ENCODE measurements at regions not wholly inside any gene's neighbourhood (a gene's known extent, or its start where the extent isn't known, plus 50 kb on each side); places are given as distances from the start of the nearest gene placed in this dataset.
A peak's percentile ranks its signal among the peaks of the same experiment; 100 is the strongest.

- no peaks in the 10 kb centered on the region for H3K36me3 ChIP-seq (replicated peaks)
- H3K27me3 ChIP-seq (replicated peaks): no peaks in the 10 kb centered on the region
- TF ChIP-seq CTCF (IDR thresholded peaks at IDR 0.05; ENCODE audit: low read depth, low read length, missing control alignments): no peak
- H3K4me3 ChIP-seq (ENCODE audit: low read depth, low read length): no peak overlapping the region
- in situ Hi-C loops (cut with HindIII; ENCODE audit: low pct_ligation_motif_present, low sequenced_read_pairs): loop anchor here (25.0 kb wide), 1 partner anchor 421 kb away; no protein-coding TSS in a partner anchor
- DNase-seq: no peak
- no peak overlapping the region for H3K27ac ChIP-seq
These were observed 80.3 kb downstream of the NXPE2 start for GRCh38 chr11:114758627-114759026.

GRCh38 chr11:114762408-114762807 lies 84.1 kb downstream of the NXPE2 start:
- in situ Hi-C loops (cut with HindIII; ENCODE audit: low pct_ligation_motif_present, low sequenced_read_pairs): loop anchor here (25.0 kb wide), 1 partner anchor 425 kb away; no protein-coding TSS in a partner anchor
- Histone ChIP-seq H3K36me3 (replicated peaks) (no peaks in the 10 kb centered on the region), H3K27me3 (replicated peaks) (no peaks in the 10 kb centered on the region), H3K4me3 (ENCODE audit: low read depth, low read length) (no peak overlapping the region), H3K27ac (no peak overlapping the region)
- DNase-seq: peak; percentile 47
- TF ChIP-seq CTCF (IDR thresholded peaks at IDR 0.05; ENCODE audit: low read depth, low read length, missing control alignments): peak; percentile 79

- Histone ChIP-seq H3K36me3 (replicated peaks) (no peaks in the 10 kb centered on the region), H3K4me3 (ENCODE audit: low read depth, low read length) (no peak overlapping the region), H3K27me3 (replicated peaks) (no peaks in the 10 kb centered on the region), H3K27ac (no peak overlapping the region)
- TF ChIP-seq CTCF (IDR thresholded peaks at IDR 0.05; ENCODE audit: low read depth, low read length, missing control alignments): no peak
- in situ Hi-C loops (cut with HindIII; ENCODE audit: low pct_ligation_motif_present, low sequenced_read_pairs): loop anchor here (25.0 kb wide), 1 partner anchor 427 kb away; no protein-coding TSS in a partner anchor
- no peak for DNase-seq
These were observed 86.2 kb downstream of the NXPE2 start for GRCh38 chr11:114764563-114764962.

GRCh38 chr11:114771172-114771571 lies 92.8 kb downstream of the NXPE2 start:
- no peak for DNase-seq
- no peak for TF ChIP-seq CTCF (IDR thresholded peaks at IDR 0.05; ENCODE audit: low read depth, low read length, missing control alignments)
- no peaks in the 10 kb centered on the region for H3K27me3 ChIP-seq (replicated peaks)
- in situ Hi-C loops (cut with HindIII; ENCODE audit: low pct_ligation_motif_present, low sequenced_read_pairs): loop anchor here (25.0 kb wide), 1 partner anchor 434 kb away; no protein-coding TSS in a partner anchor
- no peaks in the 10 kb centered on the region for H3K36me3 ChIP-seq (replicated peaks)
- H3K4me3 ChIP-seq (ENCODE audit: low read depth, low read length): no peak overlapping the region
- no peak overlapping the region for H3K27ac ChIP-seq

GRCh38 chr11:114773541-114774338 lies 95.4 kb downstream of the NXPE2 start:
- Histone ChIP-seq H3K4me3 (ENCODE audit: low read depth, low read length) (no peak overlapping the region), H3K27me3 (replicated peaks) (no peaks in the 10 kb centered on the region), H3K27ac (no peak overlapping the region), H3K36me3 (replicated peaks) (no peaks in the 10 kb centered on the region)
- no peak for TF ChIP-seq CTCF (IDR thresholded peaks at IDR 0.05; ENCODE audit: low read depth, low read length, missing control alignments)
- no peak for DNase-seq
- in situ Hi-C loops (cut with HindIII; ENCODE audit: low pct_ligation_motif_present, low sequenced_read_pairs): loop anchor here (25.0 kb wide), 1 partner anchor 436 kb away; no protein-coding TSS in a partner anchor

Measured in brain microvascular endothelial cell (primary cell).